Smooth muscle cell (in vitro differentiated cells): ENCODE measurements at regions not wholly inside any gene's neighbourhood (a gene's known extent, or its start where the extent isn't known, plus 50 kb on each side); places are given as distances from the start of the nearest gene placed in this dataset.

Source experiments
- DNase-seq: peaks from one replicate; lab custom pipeline; 2025; ENCODE audit not compliant: unreplicated experiment; lab: John Stamatoyannopoulos, UW
- H2AFZ ChIP-seq: fragments of 200-600 bp; sonication (generic); 2 replicates; pipeline ENCODE4 v1.6.0; 2016; ENCODE audit warnings: antibody characterized with exemption, low read depth, mild to moderate bottlenecking
- H3F3A ChIP-seq: fragments of 200-600 bp; sonication (generic); 2 replicates; pipeline ENCODE4 v1.6.0; 2017; ENCODE audit warnings: antibody characterized with exemption, low read depth
- H3K27ac ChIP-seq: fragments of 200-600 bp; sonication (generic); 2 replicates; pipeline ENCODE4 v1.5.1; 2016; ENCODE audit warnings: low read depth, mild to moderate bottlenecking
- H3K27me3 ChIP-seq: fragments of 200-600 bp; sonication (generic); 2 replicates; pipeline ENCODE4 v1.6.1; 2016; ENCODE audit warnings: low read depth, mild to moderate bottlenecking
- H3K36me3 ChIP-seq: fragments of 200-600 bp; sonication (generic); 2 replicates; pipeline ENCODE4 v1.5.1; 2016; ENCODE audit warnings: low read depth
- H3K4me1 ChIP-seq: fragments of 200-600 bp; sonication (generic); 2 replicates; pipeline ENCODE4 v1.5.1; 2016; ENCODE audit warnings: low read depth
- H3K4me2 ChIP-seq: fragments of 200-600 bp; sonication (generic); 2 replicates; pipeline ENCODE4 v1.6.0; 2016; ENCODE audit warnings: mild to moderate bottlenecking
- H3K4me3 ChIP-seq: fragments of 200-600 bp; sonication (generic); 2 replicates; pipeline ENCODE4 v1.5.1; 2016; ENCODE audit warnings: mild to moderate bottlenecking
- H3K79me2 ChIP-seq: fragments of 200-600 bp; sonication (generic); 2 replicates; pipeline ENCODE4 v1.6.0; 2016; ENCODE audit warnings: low read depth, mild to moderate bottlenecking
- H3K9ac ChIP-seq: fragments of 200-600 bp; sonication (generic); 2 replicates; pipeline ENCODE4 v1.6.0; 2016; ENCODE audit warnings: low read depth
- H3K9me3 ChIP-seq: fragments of 200-600 bp; sonication (generic); replicated peaks from 2 replicates; pipeline ENCODE4 v1.5.1; 2016; ENCODE audit warnings: low read depth
- H4K20me1 ChIP-seq: fragments of 200-600 bp; sonication (generic); 2 replicates; pipeline ENCODE4 v1.6.0; 2016; ENCODE audit warnings: low read depth
- CTCF ChIP-seq: fragments of 200-600 bp; sonication (generic); IDR thresholded peaks from 2 replicates; pipeline ENCODE4 v1.5.1; 2017; ENCODE audit warnings: borderline replicate concordance, mild to moderate bottlenecking, antibody characterized with exemption; ENCODE audit not compliant: insufficient read depth, poor library complexity, severe bottlenecking
- WGBS: methylation state at CpG from one replicate; pipeline ENCODE4 v1.1.7; 2016; ENCODE audit warnings: low lambda C conversion rate; 5-methylcytosine and 5-hydroxymethylcytosine counted together

GRCh38 chr5:117054141-117054540 is 479.5 kb upstream of the SEMA6A start:
- no peak for DNase-seq
- no peak overlapping the region for H3K27ac ChIP-seq
- H3K9me3 ChIP-seq = no peaks in the 10 kb centered on the region
- H4K20me1 ChIP-seq = no peaks in the 10 kb centered on the region
- no peak overlapping the region for H3K4me2 ChIP-seq
- peaks cover 3% of the 10 kb centered on the region for H3K4me1 ChIP-seq
- H3K79me2 ChIP-seq = no peaks in the 10 kb centered on the region
- H3F3A ChIP-seq = no peaks in the 10 kb centered on the region
- WGBS = 32% methylated on average over 1 of the region's 1 CpG
- no peaks in the 10 kb centered on the region for H3K27me3 ChIP-seq
- no peak overlapping the region for H3K9ac ChIP-seq
- no peaks in the 10 kb centered on the region for H3K36me3 ChIP-seq
- no peak for TF ChIP-seq CTCF
- H2AFZ ChIP-seq = no peak overlapping the region
- no peak overlapping the region for H3K4me3 ChIP-seq

- H3K27ac ChIP-seq = no peak overlapping the region
These were observed 467.4 kb upstream of the SEMA6A start for GRCh38 chr5:117041926-117042595.

GRCh38 chr5:117039035-117039434 is 464.4 kb upstream of the SEMA6A start:
- no peak for DNase-seq
- Histone ChIP-seq H3K4me2 (no peak overlapping the region), H3K36me3 (no peaks in the 10 kb centered on the region), H3K9ac (no peak overlapping the region), H3K27me3 (peaks cover 4% of the 10 kb centered on the region), H2AFZ (no peak overlapping the region), H3F3A (no peaks in the 10 kb centered on the region), H3K4me3 (no peak overlapping the region), H4K20me1 (no peaks in the 10 kb centered on the region), H3K79me2 (no peaks in the 10 kb centered on the region), H3K4me1 (no peaks in the 10 kb centered on the region), H3K9me3 (no peaks in the 10 kb centered on the region), H3K27ac (no peak overlapping the region)
- TF ChIP-seq CTCF = no peak

More at GRCh38 chr5:117041926-117042595, 467.4 kb upstream of the SEMA6A start:
- Histone ChIP-seq H3K79me2 (no peaks in the 10 kb centered on the region), H2AFZ (no peak overlapping the region), H3K4me1 (no peaks in the 10 kb centered on the region), H4K20me1 (no peaks in the 10 kb centered on the region), H3K9me3 (no peaks in the 10 kb centered on the region), H3K4me3 (no peak overlapping the region), H3K9ac (no peak overlapping the region), H3F3A (no peaks in the 10 kb centered on the region), H3K27me3 (peaks cover 4% of the 10 kb centered on the region), H3K4me2 (no peak overlapping the region), H3K36me3 (no peaks in the 10 kb centered on the region)
- 36% methylated on average over 6 of the region's 6 CpGs for WGBS
- DNase-seq = no peak
- no peak for TF ChIP-seq CTCF

- no peak for TF ChIP-seq CTCF
- Histone ChIP-seq H3F3A (no peaks in the 10 kb centered on the region), H2AFZ (no peak overlapping the region), H3K4me1 (no peaks in the 10 kb centered on the region), H3K79me2 (no peaks in the 10 kb centered on the region), H3K36me3 (no peaks in the 10 kb centered on the region), H3K27me3 (no peaks in the 10 kb centered on the region), H4K20me1 (no peaks in the 10 kb centered on the region), H3K9me3 (no peaks in the 10 kb centered on the region), H3K4me3 (no peak overlapping the region), H3K4me2 (no peak overlapping the region), H3K9ac (no peak overlapping the region), H3K27ac (no peak overlapping the region)
- 87% methylated on average over 2 of the region's 2 CpGs for WGBS
- DNase-seq = no peak
These were observed 452.8 kb upstream of the SEMA6A start for GRCh38 chr5:117027384-117027783.
